Daoy (cell line): ENCODE measurements at regions not wholly inside any gene's neighbourhood (a gene's known extent, or its start where the extent isn't known, plus 50 kb on each side); places are given as distances from the start of the nearest gene placed in this dataset.

Source experiments
- DNase-seq: peaks from one replicate; pipeline ENCODE4 v3.0.0-alpha.2; 2015; ENCODE audit warnings: low read depth

GRCh38 chr1:182293119-182293589, 98.4 kb downstream of the GLUL start:
- DNase-seq: no peak

DNA sequence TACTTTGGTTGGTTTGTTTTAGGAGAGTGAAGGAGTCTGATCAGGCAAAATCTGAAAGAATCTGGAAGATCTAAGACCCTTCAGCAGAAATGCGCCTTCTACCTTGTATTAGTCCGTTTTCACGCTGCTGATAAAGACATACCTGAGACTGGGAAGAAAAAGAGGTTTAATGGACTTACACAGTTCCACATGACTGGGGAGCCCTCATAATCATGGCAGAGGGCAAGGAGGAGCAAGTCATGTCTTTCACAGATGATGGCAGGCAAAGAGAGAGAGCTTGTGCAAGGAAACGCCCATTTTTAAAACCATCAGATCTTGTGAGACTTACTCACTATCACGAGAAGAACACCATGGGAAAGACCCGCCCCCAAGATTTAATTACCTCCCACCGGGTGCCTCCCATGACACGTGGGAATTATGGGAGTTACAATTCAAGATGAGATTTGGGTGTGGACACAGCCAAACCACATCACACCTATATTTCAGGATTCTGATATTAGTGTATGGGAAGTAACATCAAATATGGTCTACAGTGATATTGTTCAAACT, 99.3 kb downstream of the GLUL start:
- DNase-seq: no peak

DNA sequence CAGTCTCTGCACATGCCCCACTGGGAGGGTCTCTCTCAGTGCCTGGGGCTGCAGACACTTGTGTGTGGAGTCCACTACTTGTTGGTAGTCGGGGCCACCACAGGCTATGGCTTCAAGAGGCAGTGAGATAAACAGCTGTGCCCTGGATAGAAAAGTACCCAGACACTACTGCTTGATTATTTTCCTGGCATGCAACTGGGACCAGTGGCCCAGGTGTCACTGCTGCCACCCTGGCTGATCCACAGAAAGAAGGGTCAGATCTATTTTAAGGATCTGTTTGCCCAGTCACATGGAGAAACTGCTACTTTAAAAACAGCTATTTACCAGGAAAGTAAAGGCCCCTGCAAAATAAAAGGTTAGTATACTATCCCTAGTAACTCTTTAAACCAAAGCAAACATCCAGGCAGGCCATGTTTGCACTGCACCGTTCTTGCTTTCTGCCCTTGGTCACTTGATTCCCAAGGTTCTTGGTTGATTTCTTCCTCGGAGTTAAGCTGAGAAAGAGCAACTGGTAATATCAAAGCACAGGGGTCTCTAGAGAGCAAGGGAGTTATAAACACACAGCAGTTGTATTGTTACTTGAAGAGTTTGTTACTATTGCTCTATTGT, 99.9 kb downstream of the GLUL start:
- no peak for DNase-seq

- no peak for DNase-seq
These were observed 102.6 kb downstream of the GLUL start for GRCh38 chr1:182288749-182289604.

- no peak for DNase-seq
These were observed 104.8 kb downstream of the GLUL start for GRCh38 chr1:182286761-182287160.

- DNase-seq: no peak
These were observed 107.6 kb downstream of the GLUL start for GRCh38 chr1:182283746-182284544.

DNA sequence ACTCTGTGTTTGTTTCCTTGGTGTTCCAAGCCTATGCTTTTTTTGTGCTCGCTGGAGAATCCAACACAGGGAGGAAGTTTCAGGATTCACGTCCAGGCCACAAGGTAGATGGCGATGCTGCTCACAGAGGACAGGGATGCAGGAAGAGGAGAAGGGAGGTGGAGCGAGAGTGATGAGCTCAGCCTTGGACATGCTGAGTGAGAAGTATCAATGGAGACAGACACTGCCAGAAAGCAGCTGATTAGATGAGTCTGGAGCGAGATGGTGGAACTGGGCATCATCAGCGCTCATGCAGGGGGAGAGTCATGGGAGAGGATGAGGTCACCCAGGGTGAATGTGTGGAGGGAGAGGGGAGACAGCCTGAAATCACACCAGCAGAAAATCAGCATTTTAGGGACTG, 110.0 kb downstream of the GLUL start:
- no peak for DNase-seq

DNA sequence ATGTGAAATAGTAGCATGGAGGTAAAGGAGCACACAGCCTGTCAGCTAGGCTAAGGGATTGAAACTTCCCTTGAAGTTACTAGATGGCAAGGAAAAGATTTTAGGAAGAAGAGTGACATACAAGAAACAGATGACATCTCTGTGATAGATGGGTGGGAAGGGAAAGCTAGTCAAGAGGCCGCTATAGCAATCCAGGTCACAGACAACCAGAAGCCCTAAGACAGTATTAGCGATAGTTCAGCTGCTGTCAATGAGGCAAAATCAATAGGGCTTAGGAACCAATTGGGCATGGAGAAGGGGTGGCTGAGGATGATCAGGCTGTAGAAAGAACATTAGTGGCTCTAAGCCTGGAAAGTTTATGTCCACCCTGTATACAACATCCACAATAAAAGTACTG, 111.1 kb downstream of the GLUL start:
- no peak for DNase-seq

DNA sequence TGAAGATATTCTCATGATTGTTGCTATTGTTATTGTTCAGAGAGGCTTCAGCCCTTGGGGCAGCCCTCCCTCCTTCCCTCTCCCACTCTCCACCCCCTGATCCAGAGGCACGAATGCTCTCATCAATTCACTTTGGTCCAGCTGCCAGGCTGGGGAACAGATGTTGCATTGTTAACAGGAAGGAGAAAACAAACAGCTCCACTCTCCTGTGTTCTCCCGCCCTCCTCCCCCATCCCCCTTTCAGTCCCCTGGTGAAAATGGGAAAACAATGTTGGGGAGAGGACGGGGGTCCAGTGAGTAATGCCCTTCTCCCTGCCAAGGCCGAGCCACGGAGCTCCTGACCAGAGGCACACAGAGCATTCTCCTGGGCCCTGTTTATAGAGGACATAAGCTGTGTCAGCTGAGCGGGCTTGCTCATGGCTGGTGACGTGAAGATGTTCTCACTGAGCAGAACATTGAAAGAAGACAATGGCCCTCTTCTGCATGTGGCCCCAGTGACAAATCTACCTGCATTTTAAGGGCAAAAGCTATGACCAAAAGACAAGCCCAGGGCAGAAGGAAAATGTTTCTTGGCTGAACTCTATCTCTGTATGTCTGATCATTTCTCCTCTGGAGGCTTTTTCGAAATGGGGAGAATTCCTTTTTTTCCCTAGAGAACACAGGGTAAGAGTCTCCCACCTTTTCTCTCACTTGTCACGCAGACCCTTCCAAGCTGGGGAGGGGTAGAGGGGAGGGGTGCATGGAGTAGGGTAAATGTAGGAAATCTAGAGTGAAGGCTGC, 111.7 kb downstream of the GLUL start:
- no peak for DNase-seq

GRCh38 chr1:182279302-182279701, 112.3 kb downstream of the GLUL start:
- DNase-seq: no peak

- no peak for DNase-seq
These were observed 113.2 kb downstream of the GLUL start for GRCh38 chr1:182278144-182279054.

- no peak for DNase-seq
These were observed 116.3 kb downstream of the GLUL start for GRCh38 chr1:182275271-182275670.

GRCh38 chr1:182274618-182275017, 117.0 kb downstream of the GLUL start:
- no peak for DNase-seq

DNA sequence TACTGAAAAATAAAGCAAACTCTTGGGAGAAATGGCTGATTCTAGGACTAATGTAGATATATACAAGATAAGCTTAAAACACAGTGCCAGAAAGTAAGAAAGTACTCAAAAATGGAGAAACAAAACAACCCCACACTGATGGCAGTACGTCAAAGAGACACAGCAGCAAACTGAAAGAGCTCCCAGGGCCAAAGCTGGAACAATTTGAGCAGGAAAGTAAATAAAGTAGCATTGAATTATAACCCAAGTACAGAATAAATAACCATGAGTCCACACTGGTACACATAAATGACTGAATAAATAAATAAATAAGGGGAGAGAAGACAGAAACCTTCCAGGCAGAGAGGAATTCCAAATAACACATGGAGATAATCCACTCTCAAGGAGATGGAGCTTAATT, 120.9 kb downstream of the GLUL start:
- DNase-seq: no peak

GRCh38 chr1:182269097-182269496, 122.5 kb downstream of the GLUL start:
- DNase-seq: no peak

- DNase-seq: no peak
These were observed 122.9 kb downstream of the GLUL start for GRCh38 chr1:182268669-182269068.

DNA sequence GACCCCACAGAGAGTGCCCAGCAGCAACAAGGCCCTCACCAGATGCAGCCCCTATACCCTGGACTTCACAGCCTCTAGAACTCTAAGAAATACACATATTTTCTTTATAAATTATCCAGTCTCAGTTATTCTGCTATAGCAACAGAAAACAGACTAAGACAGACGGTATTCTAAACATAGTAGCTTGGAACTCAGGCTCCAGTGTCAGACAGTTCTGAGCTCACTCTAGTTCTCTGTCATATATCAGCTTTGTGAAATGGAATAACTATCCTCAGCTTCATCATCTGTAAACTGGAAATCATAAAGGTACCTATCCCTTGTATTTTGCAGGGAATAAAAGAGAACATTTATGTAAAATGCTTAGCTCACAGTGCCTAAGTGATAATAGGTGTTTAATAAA, 127.4 kb downstream of the GLUL start:
- no peak for DNase-seq

DNA sequence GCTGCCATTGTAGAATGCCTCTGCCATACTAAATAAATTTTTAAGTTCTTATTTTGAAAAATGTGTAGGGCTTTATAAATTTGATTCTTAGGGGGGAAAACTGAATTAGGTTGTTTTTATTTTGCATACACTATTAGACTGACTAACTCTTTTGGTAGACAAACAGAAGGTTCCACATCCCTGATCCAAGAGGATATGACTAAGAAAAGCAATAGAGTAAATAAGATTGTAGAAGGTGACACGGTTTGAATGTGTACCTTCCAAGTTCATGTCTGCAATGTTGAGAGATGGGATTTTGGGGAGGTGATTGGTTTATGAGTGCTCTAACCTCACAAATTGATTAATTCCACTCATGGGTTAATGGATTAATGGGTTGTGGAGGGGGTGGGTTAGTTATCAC, 127.9 kb downstream of the GLUL start:
- DNase-seq: no peak

DNA sequence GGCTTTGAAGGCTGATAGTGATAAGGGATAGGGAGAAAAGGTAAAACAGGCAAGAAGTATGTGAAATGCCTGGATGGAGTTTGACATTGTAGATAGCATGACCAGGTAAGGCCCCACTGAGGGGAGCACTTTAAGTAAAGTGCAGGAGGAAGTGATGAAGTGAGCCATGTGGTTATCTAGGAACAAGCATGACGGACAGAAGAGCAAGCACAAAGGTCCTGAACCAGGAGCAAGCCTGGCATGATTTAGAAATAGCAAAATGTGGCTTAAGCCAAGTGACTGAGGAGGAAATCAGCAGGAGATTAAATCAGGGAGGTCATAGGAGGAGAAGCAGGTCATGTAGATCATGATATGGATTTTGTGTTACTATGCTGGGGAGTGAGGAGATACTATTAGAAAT, 129.2 kb downstream of the GLUL start:
- no peak for DNase-seq

GRCh38 chr1:182261655-182262054, 129.9 kb downstream of the GLUL start:
- no peak for DNase-seq
